Loucy (cell line): ENCODE measurements at regions not wholly inside any gene's neighbourhood (a gene's known extent, or its start where the extent isn't known, plus 50 kb on each side); places are given as distances from the start of the nearest gene placed in this dataset.

Experiments used
- H2AFZ ChIP-seq: fragments of 200-600 bp; sonication (generic); 2 replicates; pipeline ENCODE4 v1.6.0; 2016; ENCODE audit warnings: antibody characterized with exemption, mild to moderate bottlenecking, low read length, moderate library complexity
- H3F3A ChIP-seq: fragments of 200-600 bp; 2 replicates; pipeline ENCODE4 v1.6.0; 2016; ENCODE audit warnings: antibody characterized with exemption, low read depth, mild to moderate bottlenecking
- H3K27me3 ChIP-seq: fragments of 200-600 bp; sonication (generic); 2 replicates; pipeline ENCODE4 v1.6.1; 2014; ENCODE audit warnings: low read length, mild to moderate bottlenecking; ENCODE audit not compliant: insufficient read depth, poor library complexity, severe bottlenecking
- H3K36me3 ChIP-seq: fragments of 200-600 bp; sonication (generic); 2 replicates; pipeline ENCODE4 v1.6.1; 2016; ENCODE audit warnings: low read length; ENCODE audit not compliant: insufficient read depth
- H3K4me1 ChIP-seq: fragments of 200-600 bp; sonication (generic); 2 replicates; pipeline ENCODE4 v1.5.1; 2014; ENCODE audit warnings: low read length, mild to moderate bottlenecking; ENCODE audit not compliant: insufficient read depth, poor library complexity, severe bottlenecking
- H3K4me2 ChIP-seq: fragments of 200-600 bp; sonication (generic); 2 replicates; pipeline ENCODE4 v1.6.0; 2014; ENCODE audit warnings: antibody characterized with exemption, low read length, low read depth, mild to moderate bottlenecking; ENCODE audit not compliant: poor library complexity, severe bottlenecking
- H3K4me3 ChIP-seq: fragments of 200-600 bp; sonication (generic); 2 replicates; pipeline ENCODE4 v1.5.1; 2014; ENCODE audit warnings: low read length, mild to moderate bottlenecking, mixed read lengths; ENCODE audit not compliant: poor library complexity, severe bottlenecking
- H3K79me2 ChIP-seq: fragments of 200-600 bp; sonication (generic); 2 replicates; pipeline ENCODE4 v1.6.1; 2014; ENCODE audit warnings: low read length; ENCODE audit not compliant: insufficient read depth
- H3K9ac ChIP-seq: fragments of 200-600 bp; sonication (generic); 2 replicates; pipeline ENCODE4 v1.6.0; 2014; ENCODE audit warnings: mild to moderate bottlenecking, low read depth, low read length, moderate library complexity; ENCODE audit not compliant: poor library complexity, severe bottlenecking
- H3K9me2 ChIP-seq: fragments of 200-600 bp; sonication (generic); replicated peaks from 2 replicates; pipeline ENCODE4 v1.6.1; 2016; ENCODE audit warnings: low read depth, low read length, mixed read lengths
- H3K9me3 ChIP-seq: fragments of 200-600 bp; sonication (generic); 2 replicates; pipeline ENCODE4 v1.6.1; 2014; ENCODE audit warnings: mild to moderate bottlenecking, antibody characterized with exemption, low read length, low read depth; ENCODE audit not compliant: insufficient read depth
- H4K20me1 ChIP-seq: fragments of 200-600 bp; sonication (generic); 2 replicates; pipeline ENCODE4 v1.6.0; 2014; ENCODE audit warnings: antibody characterized with exemption, low read length, mild to moderate bottlenecking; ENCODE audit not compliant: insufficient read depth, poor library complexity, severe bottlenecking
- CTCF ChIP-seq: fragments of 200-600 bp; sonication (generic); conservative IDR thresholded peaks from 2 replicates; pipeline ENCODE4 v1.5.1; 2014; ENCODE audit warnings: mild to moderate bottlenecking, antibody characterized with exemption, low read length
- EZH2phosphoT487 ChIP-seq: fragments of 200-600 bp; IDR thresholded peaks from 2 replicates; pipeline ENCODE4 v1.6.1; 2018; ENCODE audit warnings: antibody characterized with exemption, mild to moderate bottlenecking, moderate library complexity, borderline replicate concordance

- Histone ChIP-seq H3K9ac (no peak overlapping the region), H3K4me2 (no peak overlapping the region), H3K36me3 (no peaks in the 10 kb centered on the region), H3K9me2 (no peaks in the 10 kb centered on the region), H4K20me1 (no peaks in the 10 kb centered on the region), H2AFZ (no peak overlapping the region), H3F3A (no peaks in the 10 kb centered on the region), H3K27me3 (no peaks in the 10 kb centered on the region), H3K4me1 (no peaks in the 10 kb centered on the region), H3K79me2 (no peaks in the 10 kb centered on the region), H3K9me3 (no peaks in the 10 kb centered on the region), H3K4me3 (no peak overlapping the region)
- TF ChIP-seq EZH2phosphoT487 (no peak), CTCF (no peak)
These were observed 1230.1 kb downstream of the HACE1 start for GRCh38 chr6:103629613-103630012.

- H3K36me3 ChIP-seq: no peaks in the 10 kb centered on the region
- H3K4me1 ChIP-seq: no peaks in the 10 kb centered on the region
- H2AFZ ChIP-seq: no peak overlapping the region
- H3F3A ChIP-seq: no peaks in the 10 kb centered on the region
- TF ChIP-seq EZH2phosphoT487: no peak
- no peak for TF ChIP-seq CTCF
- no peaks in the 10 kb centered on the region for H3K9me2 ChIP-seq
- no peaks in the 10 kb centered on the region for H3K79me2 ChIP-seq
- no peak overlapping the region for H3K4me3 ChIP-seq
- H4K20me1 ChIP-seq: no peaks in the 10 kb centered on the region
- H3K9ac ChIP-seq: no peak overlapping the region
- H3K27me3 ChIP-seq: no peaks in the 10 kb centered on the region
- H3K4me2 ChIP-seq: no peak overlapping the region
- H3K9me3 ChIP-seq: no peaks in the 10 kb centered on the region
These were observed 1242.1 kb downstream of the HACE1 start for GRCh38 chr6:103617642-103618041.

GRCh38 chr6:103587722-103588121, 1272.0 kb downstream of the HACE1 start:
- Histone ChIP-seq H3K9me3 (no peaks in the 10 kb centered on the region), H3F3A (no peaks in the 10 kb centered on the region), H3K79me2 (no peaks in the 10 kb centered on the region), H3K9ac (no peak overlapping the region), H3K36me3 (no peaks in the 10 kb centered on the region), H2AFZ (no peak overlapping the region), H3K9me2 (no peaks in the 10 kb centered on the region), H3K27me3 (no peaks in the 10 kb centered on the region), H4K20me1 (no peaks in the 10 kb centered on the region), H3K4me2 (no peak overlapping the region), H3K4me1 (no peaks in the 10 kb centered on the region), H3K4me3 (no peak overlapping the region)
- no peak for TF ChIP-seq CTCF
- no peak for TF ChIP-seq EZH2phosphoT487
